Gastrocnemius medialis (tissue), 4 donors: ENCODE measurements at regions not wholly inside any gene's neighbourhood (a gene's known extent, or its start where the extent isn't known, plus 50 kb on each side); places are given as distances from the start of the nearest gene placed in this dataset.

Source experiments
- ATAC-seq, 2 donors: fragments of 150-250 bp; one replicate each; pipeline ENCODE4 v1.9.1; 2016
- DNase-seq, 2 donors: peaks; one replicate each; pipeline ENCODE4 v3.0.0-alpha.2; 2019
- H3K27ac ChIP-seq, 4 donors: fragments of 200-600 bp; sonication (generic); 1 replicate in 1 of 4; 2 replicates in 3 of 4; pipeline ENCODE4 v1.5.1; 2016 to 2018; ENCODE audit warnings: mild to moderate bottlenecking in 2 of 4, moderate library complexity in 1 of 4
- H3K27me3 ChIP-seq, 3 donors: fragments of 200-600 bp; sonication (generic) in 2 of 3; 1 replicate in 1 of 3; 2 replicates in 2 of 3; pipeline versions ENCODE4 v1.5.1 to v1.6.0; 2016 to 2019; ENCODE audit warnings: mild to moderate bottlenecking in 1 of 3, moderate library complexity in 1 of 3
- H3K36me3 ChIP-seq, 2 donors: fragments of 200-600 bp; sonication (generic) in 1 of 2; one replicate each; pipeline ENCODE4 v1.5.1; 2017 to 2018
- H3K4me1 ChIP-seq, 2 donors: fragments of 200-600 bp; sonication (generic) in 1 of 2; one replicate each; pipeline ENCODE4 v1.5.1; 2016 to 2017; ENCODE audit warnings: mild to moderate bottlenecking in 2 of 2
- H3K4me3 ChIP-seq, 4 donors: fragments of 200-600 bp; sonication (generic) in 3 of 4; 1 replicate in 1 of 4; 2 replicates in 3 of 4; pipeline ENCODE4 v1.5.1; 2016 to 2019; ENCODE audit warnings: mild to moderate bottlenecking in 2 of 4
- H3K9me3 ChIP-seq, 3 donors: fragments of 200-600 bp; sonication (generic) in 2 of 3; 1 replicate in 1 of 3; 2 replicates in 2 of 3; pipeline ENCODE4 v1.5.1; 2016 to 2019
- CTCF ChIP-seq, 5 experiments: fragments of 450-650 bp in 3 of 5; fragments of 200-600 bp in 2 of 5; sonication (generic) in 2 of 5; IDR thresholded peaks in 4 of 5; conservative IDR thresholded peaks in 1 of 5; 1 replicate in 4 of 5; 2 replicates in 1 of 5; pipeline ENCODE4 v1.5.1; 2016 to 2019; ENCODE audit warnings: antibody characterized with exemption in 5 of 5, mild to moderate bottlenecking in 3 of 5, moderate library complexity in 3 of 5
- POLR2A ChIP-seq, 2 donors: fragments of 450-650 bp; IDR thresholded peaks; one replicate each; pipeline ENCODE4 v1.6.1; 2017; ENCODE audit warnings: antibody characterized with exemption in 2 of 2, mild to moderate bottlenecking in 2 of 2, moderate library complexity in 2 of 2
- in situ Hi-C, 4 donors: fragments of 200-750 bp; cut with MboI; loops; one replicate each; pipeline versions ENCODE4 v1.15.0 to v1.8.0; 2017; ENCODE audit warnings: low sequenced_read_pairs in 4 of 4
- intact Hi-C: fragments of 100-400 bp; cut with DNase I; formaldehyde crosslinking; loops from one replicate; pipeline ENCODE4 v1.15.1; 2023; ENCODE audit warnings: low total_unique reads

GRCh38 chr17:77398274-77398673 lies 257.5 kb downstream of the SEC14L1 start:
- H3K4me1 ChIP-seq = peaks cover 49 to 77% of the 10 kb centered on the region in 2 donors
- no peak for TF ChIP-seq POLR2A (IDR thresholded peaks at IDR 0.05)
- TF ChIP-seq CTCF (IDR thresholded peaks at IDR 0.05 in 4 of 5, conservative IDR thresholded peaks at IDR 0.05 in 1 of 5) = no peak

GRCh38 chr17:77399319-77399957 lies 258.7 kb downstream of the SEC14L1 start:
- intact Hi-C loops = no loop called here
- Histone ChIP-seq H3K27me3 (no peaks in the 10 kb centered on the region), H3K36me3 (peaks cover 0 to 9% of the 10 kb centered on the region in 2 donors), H3K4me1 (peaks cover 39 to 66% of the 10 kb centered on the region in 2 donors), H3K9me3 (no peaks in the 10 kb centered on the region), H3K4me3 (no peak overlapping the region), H3K27ac (peak overlapping the region in 3 of 4 donors; percentile 43 to 65 (median 44))
- ATAC-seq = no peak
- in situ Hi-C loops = no loop called here
- no peak for DNase-seq
- TF ChIP-seq CTCF (IDR thresholded peaks at IDR 0.05 in 4 of 5, conservative IDR thresholded peaks at IDR 0.05 in 1 of 5) (no peak), POLR2A (IDR thresholded peaks at IDR 0.05) (no peak)

More at GRCh38 chr17:77398274-77398673, 257.5 kb downstream of the SEC14L1 start:
- no peak overlapping the region for H3K27ac ChIP-seq
- H3K36me3 ChIP-seq = peaks cover 0 to 9% of the 10 kb centered on the region in 2 donors
- H3K4me3 ChIP-seq = no peak overlapping the region
- in situ Hi-C loops = no loop called here
- intact Hi-C loops = no loop called here
- H3K27me3 ChIP-seq = no peaks in the 10 kb centered on the region
- ATAC-seq (no peak), DNase-seq (no peak)
- no peaks in the 10 kb centered on the region for H3K9me3 ChIP-seq

GRCh38 chr17:77400445-77400870 lies 259.7 kb downstream of the SEC14L1 start:
- Histone ChIP-seq H3K4me3 (no peak overlapping the region), H3K9me3 (no peaks in the 10 kb centered on the region), H3K27ac (peak overlapping the region; percentile 16 to 65 (median 44)), H3K36me3 (peaks cover 0 to 9% of the 10 kb centered on the region in 2 donors), H3K27me3 (no peaks in the 10 kb centered on the region), H3K4me1 (peaks cover 30 to 65% of the 10 kb centered on the region in 2 donors)
- ATAC-seq (no peak), DNase-seq (no peak)
- intact Hi-C loops = no loop called here
- in situ Hi-C loops = no loop called here
- peak in 3 of 5 experiments; percentile 16 to 43 (median 42) for TF ChIP-seq CTCF (IDR thresholded peaks at IDR 0.05 in 4 of 5, conservative IDR thresholded peaks at IDR 0.05 in 1 of 5)
- TF ChIP-seq POLR2A (IDR thresholded peaks at IDR 0.05) = no peak

GRCh38 chr17:77402159-77402731 lies 261.5 kb downstream of the SEC14L1 start:
- ATAC-seq (no peak), DNase-seq (no peak)
- H3K4me3 ChIP-seq = no peak overlapping the region
- H3K27me3 ChIP-seq = no peaks in the 10 kb centered on the region
- intact Hi-C loops = no loop called here
- in situ Hi-C loops = no loop called here
- peaks cover 15 to 50% of the 10 kb centered on the region in 2 donors for H3K4me1 ChIP-seq
- TF ChIP-seq CTCF (IDR thresholded peaks at IDR 0.05 in 4 of 5, conservative IDR thresholded peaks at IDR 0.05 in 1 of 5) = no peak
- TF ChIP-seq POLR2A (IDR thresholded peaks at IDR 0.05) = no peak
- H3K9me3 ChIP-seq = no peaks in the 10 kb centered on the region
- peaks cover 0 to 9% of the 10 kb centered on the region in 2 donors for H3K36me3 ChIP-seq
- H3K27ac ChIP-seq = no peak overlapping the region
